Ectodermal cell (in vitro differentiated cells): ENCODE measurements at regions not wholly inside any gene's neighbourhood (a gene's known extent, or its start where the extent isn't known, plus 50 kb on each side); places are given as distances from the start of the nearest gene placed in this dataset.
"Not testable (repeated sequence)": the region's sequence is repeated elsewhere in the genome, so short reads cannot be mapped to it uniquely, and the experiment has no call there.

Source experiments
- H3K27ac ChIP-seq: 2 replicates; pipeline ENCODE4 v1.7.0; 2013; ENCODE audit warnings: mild to moderate bottlenecking, low read depth, low read length; ENCODE audit not compliant: insufficient read depth, poor library complexity, severe bottlenecking
- H3K27me3 ChIP-seq: 2 replicates; pipeline ENCODE4 v1.7.0; 2013; ENCODE audit warnings: mild to moderate bottlenecking, low read length; ENCODE audit not compliant: insufficient read depth, control insufficient read depth, poor library complexity, severe bottlenecking
- H3K36me3 ChIP-seq: one replicate; pipeline ENCODE4 v1.7.0; 2013; ENCODE audit warnings: low read length; ENCODE audit not compliant: control insufficient read depth, insufficient read depth
- H3K4me1 ChIP-seq: one replicate; pipeline ENCODE4 v1.7.0; 2013; ENCODE audit warnings: low read length; ENCODE audit not compliant: control insufficient read depth, insufficient read depth
- H3K4me3 ChIP-seq: 2 replicates; pipeline ENCODE4 v1.7.0; 2013; ENCODE audit warnings: low read depth, low read length, control low read depth; ENCODE audit not compliant: insufficient read depth
- H3K9me3 ChIP-seq: 2 replicates; pipeline ENCODE4 v1.7.0; 2013; ENCODE audit warnings: mild to moderate bottlenecking, low read length, moderate library complexity; ENCODE audit not compliant: control insufficient read depth
- WGBS, 2 experiments: methylation state at CpG; one replicate each; pipeline ENCODE4 v1.1.7; 2013; ENCODE audit warnings: missing lambda C conversion rate in 2 of 2; 5-methylcytosine and 5-hydroxymethylcytosine counted together

- not testable (repeated sequence) for H3K27me3 ChIP-seq, H3K4me1 ChIP-seq, H3K27ac ChIP-seq, H3K36me3 ChIP-seq, H3K4me3 ChIP-seq, H3K9me3 ChIP-seq
- 90 to 94% methylated on average over 2 to 3 of the region's 3 CpGs for WGBS, 2 experiments
Measured at GRCh38 chr14:58922201-58922940, 266.1 kb upstream of the DAAM1 start.

- no peaks in the 10 kb centered on the region for H3K4me1 ChIP-seq
- WGBS, 2 experiments, result 83 to 84% methylated on average over 7 of the region's 7 CpGs
- H3K9me3 ChIP-seq, result no peaks in the 10 kb centered on the region
- no peaks in the 10 kb centered on the region for H3K36me3 ChIP-seq
- H3K4me3 ChIP-seq, result no peak overlapping the region
- H3K27me3 ChIP-seq, result no peaks in the 10 kb centered on the region
- H3K27ac ChIP-seq, result no peak overlapping the region
Measured at GRCh38 chr14:58923751-58924405, 264.6 kb upstream of the DAAM1 start.

- no peaks in the 10 kb centered on the region for H3K27me3 ChIP-seq
- H3K9me3 ChIP-seq, result no peaks in the 10 kb centered on the region
- 88 to 100% methylated on average over 2 of the region's 2 CpGs for WGBS, 2 experiments
- H3K4me3 ChIP-seq, result no peak overlapping the region
- H3K27ac ChIP-seq, result no peak overlapping the region
- peaks cover 13% of the 10 kb centered on the region for H3K4me1 ChIP-seq
- no peaks in the 10 kb centered on the region for H3K36me3 ChIP-seq
Measured at GRCh38 chr14:58941629-58942028, 246.8 kb upstream of the DAAM1 start.

GRCh38 chr14:58942516-58942915 lies 246.0 kb upstream of the DAAM1 start:
- H3K4me1 ChIP-seq, result peaks cover 13% of the 10 kb centered on the region
- no peak overlapping the region for H3K27ac ChIP-seq
- H3K9me3 ChIP-seq, result no peaks in the 10 kb centered on the region
- no peaks in the 10 kb centered on the region for H3K27me3 ChIP-seq
- no peak overlapping the region for H3K4me3 ChIP-seq
- WGBS, 2 experiments, result 91 to 95% methylated on average over 1 to 2 of the region's 2 CpGs
- no peaks in the 10 kb centered on the region for H3K36me3 ChIP-seq

- WGBS, 2 experiments, result 78 to 84% methylated on average over 4 to 6 of the region's 6 CpGs
- peaks cover 13% of the 10 kb centered on the region for H3K4me1 ChIP-seq
- H3K36me3 ChIP-seq, result no peaks in the 10 kb centered on the region
- H3K9me3 ChIP-seq, result no peaks in the 10 kb centered on the region
- H3K4me3 ChIP-seq, result no peak overlapping the region
- H3K27me3 ChIP-seq, result no peaks in the 10 kb centered on the region
- H3K27ac ChIP-seq, result no peak overlapping the region
Measured at GRCh38 chr14:58944343-58944967, 244.0 kb upstream of the DAAM1 start.

- H3K27me3 ChIP-seq, result no peaks in the 10 kb centered on the region
- WGBS, 2 experiments, result 93 to 98% methylated on average over 2 of the region's 2 CpGs
- peaks cover 13% of the 10 kb centered on the region for H3K4me1 ChIP-seq
- H3K27ac ChIP-seq, result no peak overlapping the region
- no peaks in the 10 kb centered on the region for H3K9me3 ChIP-seq
- no peaks in the 10 kb centered on the region for H3K36me3 ChIP-seq
- H3K4me3 ChIP-seq, result no peak overlapping the region
Measured at GRCh38 chr14:58944968-58945356, 243.5 kb upstream of the DAAM1 start.

GRCh38 chr14:58946431-58946830 lies 242.0 kb upstream of the DAAM1 start:
- Histone ChIP-seq H3K27me3 (no peaks in the 10 kb centered on the region), H3K27ac (no peak overlapping the region), H3K9me3 (no peaks in the 10 kb centered on the region), H3K4me3 (no peak overlapping the region), H3K4me1 (peaks cover 13% of the 10 kb centered on the region), H3K36me3 (no peaks in the 10 kb centered on the region)
- 94 to 96% methylated on average over 1 of the region's 1 CpG for whole genome bisulfite sequencing, 2 experiments

GRCh38 chr14:58947156-58947555 lies 241.3 kb upstream of the DAAM1 start:
- Histone ChIP-seq H3K36me3 (no peaks in the 10 kb centered on the region), H3K27me3 (no peaks in the 10 kb centered on the region), H3K9me3 (no peaks in the 10 kb centered on the region), H3K4me3 (no peak overlapping the region), H3K27ac (no peak overlapping the region), H3K4me1 (peaks cover 13% of the 10 kb centered on the region)
- 66 to 77% methylated on average over 4 of the region's 4 CpGs for WGBS, 2 experiments

GRCh38 chr14:58947814-58948445 lies 240.5 kb upstream of the DAAM1 start:
- Histone ChIP-seq H3K36me3 (no peaks in the 10 kb centered on the region), H3K9me3 (no peaks in the 10 kb centered on the region), H3K4me3 (no peak overlapping the region), H3K4me1 (peaks cover 8% of the 10 kb centered on the region), H3K27me3 (no peaks in the 10 kb centered on the region), H3K27ac (no peak overlapping the region)
- WGBS, 2 experiments, result 81 to 84% methylated on average over 3 to 4 of the region's 4 CpGs

- Histone ChIP-seq H3K9me3 (no peaks in the 10 kb centered on the region), H3K4me3 (no peak overlapping the region), H3K27me3 (no peaks in the 10 kb centered on the region), H3K4me1 (peaks cover 13% of the 10 kb centered on the region), H3K27ac (no peak overlapping the region), H3K36me3 (no peaks in the 10 kb centered on the region)
- WGBS, 2 experiments, result 90% methylated on average over 1 of the region's 1 CpG; no CpG with 5 or more reads in 1 of the 2 experiments
Measured at GRCh38 chr14:58950555-58950954, 237.9 kb upstream of the DAAM1 start.
